ENCODE measurements at regions not wholly inside any gene's neighbourhood (a gene's known extent, or its start where the extent isn't known, plus 50 kb on each side); places are given as distances from the start of the nearest gene placed in this dataset.

DNA sequence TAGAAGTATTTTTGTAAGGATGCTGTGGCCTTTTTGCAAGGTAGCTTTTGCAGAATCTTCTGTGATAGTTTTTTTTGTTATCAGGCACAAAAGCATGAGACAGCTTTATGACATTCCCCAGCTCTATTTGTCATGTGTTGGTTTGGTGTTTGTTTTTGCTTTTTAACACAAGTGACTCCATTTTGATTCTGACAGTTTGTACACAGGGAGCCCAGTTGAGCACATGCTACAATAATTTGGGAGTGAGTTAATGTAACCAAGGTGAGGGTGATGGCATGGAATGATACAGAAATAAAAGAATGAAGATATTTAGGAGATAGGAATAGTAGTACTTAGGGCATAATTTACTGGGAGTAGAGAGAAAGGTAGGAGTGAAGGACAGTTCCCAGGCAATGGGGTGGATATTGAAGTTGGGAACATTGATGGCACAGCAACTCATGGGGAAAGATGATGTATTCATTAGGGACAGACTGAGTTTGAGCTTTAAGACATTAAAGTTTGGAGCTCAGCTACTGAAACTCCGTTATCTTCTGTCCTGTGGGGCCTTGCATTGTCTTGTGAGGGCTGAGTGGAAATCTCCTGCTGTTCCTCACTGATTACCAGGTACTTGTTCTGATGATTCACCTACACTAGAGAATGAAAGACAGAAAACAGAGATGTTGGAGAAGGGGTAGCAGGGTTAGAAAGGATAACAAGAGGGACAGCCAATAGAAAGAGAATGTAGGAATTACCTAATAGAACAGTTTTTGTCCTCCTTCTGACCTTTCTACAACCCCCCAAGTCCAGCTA lies 88.3 kb upstream of the CCDC112 start:
- no peak for TF ChIP-seq TAF1 (IDR thresholded peaks at IDR 0.05; ENCODE audit: low read depth, low read length)
- TF ChIP-seq POLR2AphosphoS5 (IDR thresholded peaks at IDR 0.05; ENCODE audit: low read depth, low read length): no peak
- TF ChIP-seq POLR2A (IDR thresholded peaks at IDR 0.05; ENCODE audit: low read depth, low read length): no peak
- TF ChIP-seq PAX5 (IDR thresholded peaks at IDR 0.05; ENCODE audit: insufficient read depth, low read length, severe bottlenecking): no peak
- TF ChIP-seq SPI1 (IDR thresholded peaks at IDR 0.05; ENCODE audit: low read depth, low read length): no peak
